HCT116 (cell line): ENCODE measurements at regions not wholly inside any gene's neighbourhood (a gene's known extent, or its start where the extent isn't known, plus 50 kb on each side); places are given as distances from the start of the nearest gene placed in this dataset.

ENCODE experiments used
- ATAC-seq: fragments of 200-7000 bp; cut with Tn5 transposase; 2 replicates; pipeline ENCODE4 v1.9.1; 2020; ENCODE audit warnings: mild to moderate bottlenecking, moderate library complexity
- BruUV-seq: library from RNA; stranded (reverse); fragments of 400-500 nt; replicated peaks from 2 replicates; lab custom pipeline; 2021; lab: Mats Ljungman, UMichigan
- CTCF ChIA-PET: fragments of 300-600 bp; sonication (Branson Sonifier 250); formaldehyde crosslinking; loops from one replicate; lab custom pipeline; 2021; ENCODE audit warnings: antibody characterized with exemption; lab: Charles Lee
- POLR2A ChIA-PET: fragments of 300-600, 350-600 bp; sonication (Branson Sonifier 250); formaldehyde crosslinking; loops from one replicate; lab custom pipeline; 2021; ENCODE audit warnings: antibody characterized with exemption; lab: Charles Lee
- RAD21 ChIA-PET, 2 experiments: fragments of 300-600 bp; sonication (Branson Sonifier 250); formaldehyde crosslinking; loops; one replicate each; lab custom pipeline; 2023; ENCODE audit warnings: low total read pairs in 2 of 2; ENCODE audit not compliant: uncharacterized antibody in 2 of 2, unreplicated experiment in 2 of 2, low non-redundant PET in 1 of 2; lab: Charles Lee
- DNase-seq: peaks from one replicate; pipeline ENCODE4 v3.0.0-alpha.2; 2010; ENCODE audit warnings: low read depth, low spot score
- H2AFZ ChIP-seq: fragments of 200-600 bp; shearing (Covaris generic), sonication (generic); 2 replicates; pipeline ENCODE4 v1.6.1; 2017; ENCODE audit warnings: low read depth, mixed run types, mixed read lengths, antibody characterized with exemption, low read length; ENCODE audit not compliant: poor library complexity, severe bottlenecking
- H3K27ac ChIP-seq: 2 replicates; pipeline ENCODE4 v1.5.1; 2012; ENCODE audit warnings: low read depth, low read length
- H3K27me3 ChIP-seq: fragments of 200-600 bp; sonication (generic); 2 replicates; pipeline ENCODE4 v1.6.1; 2016; ENCODE audit warnings: mixed run types, low read length, mixed read lengths; ENCODE audit not compliant: insufficient read depth
- H3K36me3 ChIP-seq, 2 experiments: fragments of 200-500 bp in 1 of 2; fragments of 200-600 bp in 1 of 2; sonication (Bioruptor generic) in 1 of 2; sonication (generic) in 1 of 2; 2 replicates each; pipeline versions ENCODE4 v1.5.1 to v1.6.1; 2014 to 2016; ENCODE audit warnings: low read length in 2 of 2, inconsistent platforms in 1 of 2, mixed read lengths in 1 of 2, mixed run types in 1 of 2; ENCODE audit not compliant: insufficient read depth in 2 of 2, control insufficient read depth in 1 of 2
- H3K4me1 ChIP-seq, 2 experiments: fragments of 200-600 bp in 1 of 2; sonication (generic) in 1 of 2; 2 replicates each; pipeline versions ENCODE4 v1.5.1 to v1.6.1; 2012 to 2017; ENCODE audit warnings: low read length in 2 of 2, inconsistent platforms in 1 of 2, mild to moderate bottlenecking in 1 of 2, mixed read lengths in 1 of 2, mixed run types in 1 of 2, moderate library complexity in 1 of 2; ENCODE audit not compliant: insufficient read depth in 2 of 2, control insufficient read depth in 1 of 2
- H3K4me2 ChIP-seq: fragments of 200-600 bp; sonication (generic); 2 replicates; pipeline ENCODE4 v1.6.1; 2017; ENCODE audit warnings: mixed run types, low read length, mixed read lengths
- H3K4me3 ChIP-seq, 2 experiments: fragments of 200-600 bp in 1 of 2; sonication (generic) in 1 of 2; replicated peaks in 1 of 2; 2 replicates each; pipeline ENCODE4 v1.5.1; 2011 to 2016; ENCODE audit warnings: low read length in 2 of 2, control low read depth in 1 of 2, low read depth in 1 of 2, mild to moderate bottlenecking in 1 of 2, mixed read lengths in 1 of 2, mixed run types in 1 of 2
- H3K79me2 ChIP-seq: fragments of 200-600 bp; sonication (generic); 2 replicates; pipeline ENCODE4 v1.6.1; 2017; ENCODE audit warnings: mild to moderate bottlenecking, mixed run types, low read length, moderate library complexity, mixed read lengths; ENCODE audit not compliant: insufficient read depth
- H3K9ac ChIP-seq: fragments of 200-600 bp; sonication (generic); 2 replicates; pipeline ENCODE4 v1.6.1; 2016; ENCODE audit warnings: low read length, mixed read lengths
- H3K9me2 ChIP-seq: fragments of 200-600 bp; sonication (generic), shearing (Covaris generic); 2 replicates; pipeline ENCODE4 v1.6.1; 2017; ENCODE audit warnings: mixed run types, mild to moderate bottlenecking, moderate library complexity; ENCODE audit not compliant: insufficient read depth
- H3K9me3 ChIP-seq, 2 experiments: fragments of 200-500 bp in 1 of 2; fragments of 200-600 bp in 1 of 2; sonication (Bioruptor generic) in 1 of 2; sonication (generic) in 1 of 2; 2 replicates each; pipeline ENCODE4 v1.6.1; 2014 to 2017; ENCODE audit warnings: low read length in 2 of 2, mixed read lengths in 2 of 2, inconsistent platforms in 1 of 2, low read depth in 1 of 2, mild to moderate bottlenecking in 1 of 2, mixed run types in 1 of 2, moderate library complexity in 1 of 2; ENCODE audit not compliant: control insufficient read depth in 1 of 2, insufficient read depth in 1 of 2
- H4K20me1 ChIP-seq: fragments of 200-600 bp; sonication (generic), shearing (Covaris generic); 2 replicates; pipeline ENCODE4 v1.6.1; 2017; ENCODE audit warnings: mixed run types, mild to moderate bottlenecking, moderate library complexity; ENCODE audit not compliant: insufficient read depth
- ATF3 ChIP-seq: IDR thresholded peaks from 2 replicates; pipeline ENCODE4 v1.6.1; 2012
- CBX3 ChIP-seq: IDR thresholded peaks from 2 replicates; pipeline ENCODE4 v1.6.1; 2012; ENCODE audit warnings: low read depth
- CEBPB ChIP-seq: IDR thresholded peaks from 2 replicates; pipeline ENCODE4 v1.6.1; 2012; ENCODE audit warnings: low read depth
- ELF1 ChIP-seq: IDR thresholded peaks from 2 replicates; pipeline ENCODE4 v1.6.1; 2012; ENCODE audit warnings: low read depth, borderline replicate concordance
- EZH2 ChIP-seq: fragments of 200-600 bp; sonication (generic); IDR thresholded peaks from 2 replicates; pipeline ENCODE4 v1.6.1; 2017; ENCODE audit warnings: antibody characterized with exemption, mixed run types
- EZH2phosphoT487 ChIP-seq: fragments of 200-600 bp; IDR thresholded peaks from 2 replicates; pipeline ENCODE4 v1.6.1; 2018; ENCODE audit warnings: antibody characterized with exemption, borderline replicate concordance
- FOSL1 ChIP-seq: IDR thresholded peaks from 2 replicates; pipeline ENCODE4 v1.6.1; 2012; ENCODE audit warnings: low read depth
- JUND ChIP-seq: IDR thresholded peaks from 2 replicates; pipeline ENCODE4 v1.6.1; 2012
- POLR2A ChIP-seq: IDR thresholded peaks from 2 replicates; pipeline ENCODE4 v1.7.0; 2011; ENCODE audit warnings: borderline replicate concordance; ENCODE audit not compliant: insufficient read depth, insufficient read length; ENCODE audit errors: extremely low read depth
- POLR2AphosphoS5 ChIP-seq: IDR thresholded peaks from 2 replicates; pipeline ENCODE4 v1.6.1; 2011; ENCODE audit warnings: mild to moderate bottlenecking, low read depth, low read length, moderate library complexity
- RAD21 ChIP-seq: IDR thresholded peaks from 2 replicates; pipeline ENCODE4 v1.6.1; 2012; ENCODE audit warnings: low read depth, mild to moderate bottlenecking
- SP1 ChIP-seq: IDR thresholded peaks from 2 replicates; pipeline ENCODE4 v1.6.1; 2012; ENCODE audit warnings: low read depth
- SRF ChIP-seq: IDR thresholded peaks from 2 replicates; pipeline ENCODE4 v1.6.1; 2012; ENCODE audit warnings: low read depth
- TCF7L2 ChIP-seq: IDR thresholded peaks from 2 replicates; pipeline ENCODE4 v1.7.0; 2011; ENCODE audit warnings: borderline replicate concordance, inconsistent platforms; ENCODE audit not compliant: insufficient read depth, insufficient read length; ENCODE audit errors: extremely low read depth
- YY1 ChIP-seq: IDR thresholded peaks from 2 replicates; pipeline ENCODE4 v1.6.1; 2011; ENCODE audit warnings: low read length, low read depth, moderate library complexity, mild to moderate bottlenecking; ENCODE audit not compliant: insufficient replicate concordance; ENCODE audit errors: extremely low read depth
- ZBTB33 ChIP-seq: IDR thresholded peaks from 2 replicates; pipeline ENCODE4 v1.6.1; 2011; ENCODE audit warnings: mild to moderate bottlenecking, low read length, moderate library complexity; ENCODE audit not compliant: insufficient replicate concordance; ENCODE audit errors: extremely low read depth
- ZNF274 ChIP-seq: fragments of 200-500 bp; sonication (Bioruptor generic); IDR thresholded peaks from 2 replicates; pipeline ENCODE4 v1.6.1; 2014; ENCODE audit warnings: mild to moderate bottlenecking, low read depth, low read length, inconsistent platforms
- intact Hi-C: fragments of 100-400 bp; cut with micrococcal nuclease; formaldehyde crosslinking; loops from 2 replicates; pipeline ENCODE4 v1.10.0; 2022
- TF ChIP-seq, protein P1 (sequence below), 3 experiments: fragments of 200-600 bp in 1 of 3; sonication (generic) in 1 of 3; IDR thresholded peaks in 2 of 3; conservative IDR thresholded peaks in 1 of 3; 2 replicates each; pipeline ENCODE4 v1.5.1; 2012 to 2017; ENCODE audit warnings: low read depth in 2 of 3, low read length in 2 of 3, antibody characterized with exemption in 1 of 3, borderline replicate concordance in 1 of 3, control low read depth in 1 of 3, mild to moderate bottlenecking in 1 of 3, mixed read lengths in 1 of 3, mixed run types in 1 of 3, moderate library complexity in 1 of 3; ENCODE audit not compliant: insufficient read depth in 1 of 3
- TF ChIP-seq, protein P2 (sequence below): IDR thresholded peaks from 2 replicates; pipeline ENCODE4 v1.6.1; 2012
- TF ChIP-seq, protein P3 (sequence below): IDR thresholded peaks from 2 replicates; pipeline ENCODE4 v1.6.1; 2012; ENCODE audit warnings: low read depth

DNA sequence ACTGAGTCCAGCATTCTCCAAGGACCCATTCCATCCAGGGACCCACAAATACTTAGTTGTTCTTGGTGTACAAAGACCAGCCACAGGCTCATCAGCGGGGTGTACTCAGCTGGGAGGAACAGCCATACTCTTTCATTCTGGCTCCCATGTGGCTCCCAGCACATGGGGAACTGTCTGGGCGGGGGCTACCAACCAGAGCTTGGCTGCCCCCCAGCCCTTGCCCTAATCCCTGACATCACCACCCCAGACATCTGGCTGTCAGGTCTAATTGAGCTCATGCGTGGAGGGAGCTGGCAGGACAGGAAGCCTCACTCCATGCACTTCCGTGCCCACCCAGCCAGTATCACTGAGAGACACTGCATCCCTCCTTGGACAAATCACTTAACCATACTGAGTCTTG, 283.6 kb downstream of the DYSF start:
- Histone ChIP-seq H3K9me2 (no peaks in the 10 kb centered on the region), H3K9me3 (no peaks in the 10 kb centered on the region), H3K36me3 (no peaks in the 10 kb centered on the region), H3K9ac (no peak overlapping the region), H3K4me2 (no peak overlapping the region), H3K27ac (no peak overlapping the region), H3K79me2 (no peaks in the 10 kb centered on the region), H3K4me3 (no peak overlapping the region), H2AFZ (no peak overlapping the region), H4K20me1 (no peaks in the 10 kb centered on the region), H3K4me1 (peaks cover 2 to 3% of the 10 kb centered on the region in 2 experiments; a peak in 3 of 4 replicates), H3K27me3 (no peaks in the 10 kb centered on the region)
- ATAC-seq: no peak
- no peak for TF ChIP-seq SP1
- no peak for TF ChIP-seq POLR2A
- no peak for TF ChIP-seq CEBPB
- TF ChIP-seq, protein P1, sequence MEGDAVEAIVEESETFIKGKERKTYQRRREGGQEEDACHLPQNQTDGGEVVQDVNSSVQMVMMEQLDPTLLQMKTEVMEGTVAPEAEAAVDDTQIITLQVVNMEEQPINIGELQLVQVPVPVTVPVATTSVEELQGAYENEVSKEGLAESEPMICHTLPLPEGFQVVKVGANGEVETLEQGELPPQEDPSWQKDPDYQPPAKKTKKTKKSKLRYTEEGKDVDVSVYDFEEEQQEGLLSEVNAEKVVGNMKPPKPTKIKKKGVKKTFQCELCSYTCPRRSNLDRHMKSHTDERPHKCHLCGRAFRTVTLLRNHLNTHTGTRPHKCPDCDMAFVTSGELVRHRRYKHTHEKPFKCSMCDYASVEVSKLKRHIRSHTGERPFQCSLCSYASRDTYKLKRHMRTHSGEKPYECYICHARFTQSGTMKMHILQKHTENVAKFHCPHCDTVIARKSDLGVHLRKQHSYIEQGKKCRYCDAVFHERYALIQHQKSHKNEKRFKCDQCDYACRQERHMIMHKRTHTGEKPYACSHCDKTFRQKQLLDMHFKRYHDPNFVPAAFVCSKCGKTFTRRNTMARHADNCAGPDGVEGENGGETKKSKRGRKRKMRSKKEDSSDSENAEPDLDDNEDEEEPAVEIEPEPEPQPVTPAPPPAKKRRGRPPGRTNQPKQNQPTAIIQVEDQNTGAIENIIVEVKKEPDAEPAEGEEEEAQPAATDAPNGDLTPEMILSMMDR (IDR thresholded peaks at IDR 0.05 in 2 of 3, conservative IDR thresholded peaks at IDR 0.05 in 1 of 3; ENCODE audit: borderline replicate concordance in 1 of 3, insufficient read depth in 1 of 3, low read depth in 2 of 3, low read length in 2 of 3): no peak
- no peak for TF ChIP-seq EZH2
- no peak for TF ChIP-seq SRF
- TF ChIP-seq ZNF274: no peak
- TF ChIP-seq FOSL1: no peak
- TF ChIP-seq ATF3: no peak
- TF ChIP-seq JUND: no peak
- TF ChIP-seq EZH2phosphoT487: no peak
- no peak for TF ChIP-seq POLR2AphosphoS5
- no peak for TF ChIP-seq TCF7L2
- TF ChIP-seq, protein P2, sequence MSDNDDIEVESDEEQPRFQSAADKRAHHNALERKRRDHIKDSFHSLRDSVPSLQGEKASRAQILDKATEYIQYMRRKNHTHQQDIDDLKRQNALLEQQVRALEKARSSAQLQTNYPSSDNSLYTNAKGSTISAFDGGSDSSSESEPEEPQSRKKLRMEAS: no peak
- TF ChIP-seq ZBTB33: no peak
- TF ChIP-seq RAD21: no peak
- TF ChIP-seq YY1: no peak
- no peak for TF ChIP-seq ELF1
- TF ChIP-seq, protein P3, sequence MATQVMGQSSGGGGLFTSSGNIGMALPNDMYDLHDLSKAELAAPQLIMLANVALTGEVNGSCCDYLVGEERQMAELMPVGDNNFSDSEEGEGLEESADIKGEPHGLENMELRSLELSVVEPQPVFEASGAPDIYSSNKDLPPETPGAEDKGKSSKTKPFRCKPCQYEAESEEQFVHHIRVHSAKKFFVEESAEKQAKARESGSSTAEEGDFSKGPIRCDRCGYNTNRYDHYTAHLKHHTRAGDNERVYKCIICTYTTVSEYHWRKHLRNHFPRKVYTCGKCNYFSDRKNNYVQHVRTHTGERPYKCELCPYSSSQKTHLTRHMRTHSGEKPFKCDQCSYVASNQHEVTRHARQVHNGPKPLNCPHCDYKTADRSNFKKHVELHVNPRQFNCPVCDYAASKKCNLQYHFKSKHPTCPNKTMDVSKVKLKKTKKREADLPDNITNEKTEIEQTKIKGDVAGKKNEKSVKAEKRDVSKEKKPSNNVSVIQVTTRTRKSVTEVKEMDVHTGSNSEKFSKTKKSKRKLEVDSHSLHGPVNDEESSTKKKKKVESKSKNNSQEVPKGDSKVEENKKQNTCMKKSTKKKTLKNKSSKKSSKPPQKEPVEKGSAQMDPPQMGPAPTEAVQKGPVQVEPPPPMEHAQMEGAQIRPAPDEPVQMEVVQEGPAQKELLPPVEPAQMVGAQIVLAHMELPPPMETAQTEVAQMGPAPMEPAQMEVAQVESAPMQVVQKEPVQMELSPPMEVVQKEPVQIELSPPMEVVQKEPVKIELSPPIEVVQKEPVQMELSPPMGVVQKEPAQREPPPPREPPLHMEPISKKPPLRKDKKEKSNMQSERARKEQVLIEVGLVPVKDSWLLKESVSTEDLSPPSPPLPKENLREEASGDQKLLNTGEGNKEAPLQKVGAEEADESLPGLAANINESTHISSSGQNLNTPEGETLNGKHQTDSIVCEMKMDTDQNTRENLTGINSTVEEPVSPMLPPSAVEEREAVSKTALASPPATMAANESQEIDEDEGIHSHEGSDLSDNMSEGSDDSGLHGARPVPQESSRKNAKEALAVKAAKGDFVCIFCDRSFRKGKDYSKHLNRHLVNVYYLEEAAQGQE: no peak
- no peak for TF ChIP-seq CBX3
- RAD21 ChIA-PET: no interaction called here
- DNase-seq: no peak
- POLR2A ChIA-PET: no interaction called here
- intact Hi-C loops: no loop called here
- CTCF ChIA-PET: no interaction called here
- no TSS peak for BruUV-seq
